Tibial artery (tissue), 4 donors: ENCODE measurements at regions not wholly inside any gene's neighbourhood (a gene's known extent, or its start where the extent isn't known, plus 50 kb on each side); places are given as distances from the start of the nearest gene placed in this dataset.

Source experiments
- DNase-seq, 2 donors: peaks; one replicate each; pipeline ENCODE4 v3.0.0-alpha.2; 2019
- H3K27ac ChIP-seq, 2 donors: fragments of 200-600 bp; sonication (generic) in 1 of 2; 1 replicate in 1 of 2; 2 replicates in 1 of 2; pipeline ENCODE4 v1.5.1; 2018 to 2019; ENCODE audit warnings: mild to moderate bottlenecking in 1 of 2
- H3K27me3 ChIP-seq, 2 donors: fragments of 200-600 bp; sonication (generic) in 1 of 2; one replicate each; pipeline versions ENCODE4 v1.5.1 to v1.6.0; 2016 to 2019
- H3K36me3 ChIP-seq, 3 donors: fragments of 200-600 bp; sonication (generic) in 2 of 3; one replicate each; pipeline ENCODE4 v1.5.1; 2016 to 2019; ENCODE audit warnings: mild to moderate bottlenecking in 2 of 3
- H3K4me1 ChIP-seq, 4 donors: fragments of 200-600 bp; sonication (generic) in 2 of 4; 1 replicate in 3 of 4; 2 replicates in 1 of 4; pipeline ENCODE4 v1.5.1; 2016 to 2019
- H3K4me3 ChIP-seq, 2 donors: fragments of 200-600 bp; sonication (generic) in 1 of 2; 1 replicate in 1 of 2; 2 replicates in 1 of 2; pipeline ENCODE4 v1.5.1; 2018 to 2019; ENCODE audit warnings: mild to moderate bottlenecking in 2 of 2
- H3K9me3 ChIP-seq, 3 donors: fragments of 200-600 bp; sonication (generic) in 1 of 3; one replicate each; pipeline ENCODE4 v1.5.1; 2016 to 2019
- intact Hi-C: fragments of 100-400 bp; cut with DNase I; formaldehyde crosslinking; loops from one replicate; pipeline ENCODE4 v1.15.0; 2023; ENCODE audit warnings: low total_unique reads
- TF ChIP-seq, protein P1 (sequence below), 2 experiments: fragments of 200-600 bp in 1 of 2; fragments of 450-650 bp in 1 of 2; IDR thresholded peaks; one replicate each; pipeline ENCODE4 v1.5.1; 2017 to 2019; ENCODE audit warnings: antibody characterized with exemption in 2 of 2, mild to moderate bottlenecking in 1 of 2, moderate library complexity in 1 of 2

DNA sequence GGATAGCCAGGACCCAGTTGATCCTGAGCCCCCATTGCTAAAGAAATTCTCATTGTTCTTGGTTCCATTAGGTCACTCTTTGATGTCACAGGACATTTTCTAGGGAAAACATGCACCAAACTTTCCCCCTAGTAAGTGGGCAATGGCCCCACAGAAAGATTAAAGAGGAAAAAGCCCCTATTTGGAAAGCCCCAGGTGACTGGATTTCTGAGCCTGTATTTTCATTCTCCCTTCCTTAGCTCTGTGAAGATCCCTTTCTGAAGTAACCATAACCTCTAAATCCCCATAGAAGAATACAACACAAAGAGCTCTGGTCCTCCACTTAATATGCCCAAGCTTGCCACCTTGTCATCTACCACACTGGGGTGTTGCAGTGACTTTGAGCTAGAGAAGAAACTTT lies 232.3 kb upstream of the FGGY start:
- intact Hi-C loops = no loop called here
- H3K27me3 ChIP-seq = no peaks in the 10 kb centered on the region
- TF ChIP-seq, protein P1, sequence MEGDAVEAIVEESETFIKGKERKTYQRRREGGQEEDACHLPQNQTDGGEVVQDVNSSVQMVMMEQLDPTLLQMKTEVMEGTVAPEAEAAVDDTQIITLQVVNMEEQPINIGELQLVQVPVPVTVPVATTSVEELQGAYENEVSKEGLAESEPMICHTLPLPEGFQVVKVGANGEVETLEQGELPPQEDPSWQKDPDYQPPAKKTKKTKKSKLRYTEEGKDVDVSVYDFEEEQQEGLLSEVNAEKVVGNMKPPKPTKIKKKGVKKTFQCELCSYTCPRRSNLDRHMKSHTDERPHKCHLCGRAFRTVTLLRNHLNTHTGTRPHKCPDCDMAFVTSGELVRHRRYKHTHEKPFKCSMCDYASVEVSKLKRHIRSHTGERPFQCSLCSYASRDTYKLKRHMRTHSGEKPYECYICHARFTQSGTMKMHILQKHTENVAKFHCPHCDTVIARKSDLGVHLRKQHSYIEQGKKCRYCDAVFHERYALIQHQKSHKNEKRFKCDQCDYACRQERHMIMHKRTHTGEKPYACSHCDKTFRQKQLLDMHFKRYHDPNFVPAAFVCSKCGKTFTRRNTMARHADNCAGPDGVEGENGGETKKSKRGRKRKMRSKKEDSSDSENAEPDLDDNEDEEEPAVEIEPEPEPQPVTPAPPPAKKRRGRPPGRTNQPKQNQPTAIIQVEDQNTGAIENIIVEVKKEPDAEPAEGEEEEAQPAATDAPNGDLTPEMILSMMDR (IDR thresholded peaks at IDR 0.05) = no peak
- H3K27ac ChIP-seq = no peak overlapping the region
- no peak overlapping the region for H3K4me3 ChIP-seq
- H3K4me1 ChIP-seq = peaks cover 0 to 16% (median 3%) of the 10 kb centered on the region in 4 donors
- H3K36me3 ChIP-seq = no peaks in the 10 kb centered on the region
- no peaks in the 10 kb centered on the region for H3K9me3 ChIP-seq
- no peak for DNase-seq

DNA sequence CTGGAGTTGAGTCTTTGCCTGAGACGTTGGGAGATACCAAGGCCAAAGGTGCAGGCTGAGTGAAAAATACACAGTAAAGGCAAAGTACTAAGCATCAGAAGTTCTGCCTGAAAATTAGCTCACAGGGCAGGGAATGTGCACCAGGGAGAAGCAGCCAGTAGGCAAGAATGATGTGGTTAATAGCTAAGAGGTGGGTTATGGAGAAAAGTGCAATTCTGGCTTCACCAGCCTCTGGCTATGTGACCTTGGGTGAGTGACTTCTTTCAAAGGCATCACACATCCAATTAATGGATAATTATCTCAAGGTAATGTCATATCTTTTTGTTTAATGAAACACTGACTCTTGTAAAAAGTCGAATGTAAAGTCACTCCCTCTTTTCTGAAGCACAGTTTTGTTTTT lies 230.7 kb upstream of the FGGY start:
- intact Hi-C loops = no loop called here
- Histone ChIP-seq H3K27ac (no peak overlapping the region), H3K27me3 (no peaks in the 10 kb centered on the region), H3K9me3 (no peaks in the 10 kb centered on the region), H3K4me1 (peaks cover 0 to 16% (median 3%) of the 10 kb centered on the region in 4 donors), H3K36me3 (no peaks in the 10 kb centered on the region), H3K4me3 (no peak overlapping the region)
- TF ChIP-seq, protein P1 (IDR thresholded peaks at IDR 0.05) = no peak
- no peak for DNase-seq

DNA sequence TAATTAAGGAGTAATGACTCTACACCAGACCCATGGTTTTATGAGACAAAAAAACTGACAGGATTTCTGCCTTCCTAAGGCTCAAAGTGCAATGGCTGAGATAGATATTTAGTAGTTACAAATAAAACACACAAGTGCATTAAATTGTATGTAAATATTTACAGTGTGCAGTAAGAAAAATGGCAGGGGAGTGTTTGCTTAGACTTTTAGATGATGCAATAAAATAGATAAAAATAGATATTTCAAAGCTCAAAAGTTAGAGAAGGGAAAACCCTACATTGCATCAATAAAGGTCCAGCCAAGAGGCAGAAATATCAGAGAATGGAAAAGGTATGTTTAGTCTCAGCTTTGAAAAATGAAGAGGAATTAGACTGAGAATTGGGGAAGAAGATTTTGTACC lies 226.3 kb upstream of the FGGY start:
- Histone ChIP-seq H3K27ac (no peak overlapping the region), H3K36me3 (no peaks in the 10 kb centered on the region), H3K9me3 (no peaks in the 10 kb centered on the region), H3K4me3 (no peak overlapping the region), H3K27me3 (no peaks in the 10 kb centered on the region), H3K4me1 (no peaks in the 10 kb centered on the region)
- TF ChIP-seq, protein P1 (IDR thresholded peaks at IDR 0.05) = no peak
- intact Hi-C loops = loop anchor here (10.0 kb wide), 1 partner anchor 276 kb away; no protein-coding TSS in a partner anchor
- no peak for DNase-seq

GRCh38 chr1:59071289-59071688 lies 225.6 kb upstream of the FGGY start:
- TF ChIP-seq, protein P1 (IDR thresholded peaks at IDR 0.05) = no peak
- H3K4me3 ChIP-seq = no peak overlapping the region
- H3K9me3 ChIP-seq = no peaks in the 10 kb centered on the region
- intact Hi-C loops = loop anchor here (10.0 kb wide), 1 partner anchor 276 kb away; no protein-coding TSS in a partner anchor
- no peaks in the 10 kb centered on the region for H3K4me1 ChIP-seq
- H3K27me3 ChIP-seq = no peaks in the 10 kb centered on the region
- no peak for DNase-seq
- no peaks in the 10 kb centered on the region for H3K36me3 ChIP-seq
- H3K27ac ChIP-seq = no peak overlapping the region

GRCh38 chr1:59071876-59072582 lies 224.9 kb upstream of the FGGY start:
- intact Hi-C loops = loop anchor here (10.0 kb wide), 1 partner anchor 277 kb away; no protein-coding TSS in a partner anchor
- Histone ChIP-seq H3K27ac (no peak overlapping the region), H3K9me3 (no peaks in the 10 kb centered on the region), H3K27me3 (no peaks in the 10 kb centered on the region), H3K4me3 (no peak overlapping the region), H3K36me3 (no peaks in the 10 kb centered on the region), H3K4me1 (no peaks in the 10 kb centered on the region)
- DNase-seq = no peak
- TF ChIP-seq, protein P1 (IDR thresholded peaks at IDR 0.05) = no peak
